DOHH2 (cell line): ENCODE measurements at regions not wholly inside any gene's neighbourhood (a gene's known extent, or its start where the extent isn't known, plus 50 kb on each side); places are given as distances from the start of the nearest gene placed in this dataset.

Source experiments
- H3F3A ChIP-seq: fragments of 200-600 bp; sonication (generic), shearing (Covaris generic); 2 replicates; pipeline ENCODE4 v1.6.0; 2016; ENCODE audit warnings: antibody characterized with exemption, mild to moderate bottlenecking; ENCODE audit not compliant: control insufficient read depth, insufficient read depth
- H3K27ac ChIP-seq: fragments of 200-600 bp; sonication (generic); 2 replicates; pipeline ENCODE4 v1.5.1; 2014; ENCODE audit warnings: low read depth, mild to moderate bottlenecking, low read length, moderate library complexity
- H3K27me3 ChIP-seq: fragments of 200-600 bp; sonication (generic); 2 replicates; pipeline ENCODE4 v1.6.1; 2014; ENCODE audit warnings: mild to moderate bottlenecking, low read length, mixed read lengths; ENCODE audit not compliant: control insufficient read depth
- H3K36me3 ChIP-seq: fragments of 200-600 bp; sonication (generic); 2 replicates; pipeline ENCODE4 v1.6.1; 2014; ENCODE audit warnings: mild to moderate bottlenecking, low read length, moderate library complexity, mixed read lengths; ENCODE audit not compliant: control insufficient read depth
- H3K4me1 ChIP-seq: fragments of 200-600 bp; sonication (generic); 2 replicates; pipeline ENCODE4 v1.6.1; 2014; ENCODE audit warnings: mild to moderate bottlenecking, low read length, mixed read lengths; ENCODE audit not compliant: control insufficient read depth
- H3K4me2 ChIP-seq: fragments of 200-600 bp; sonication (generic); 2 replicates; pipeline ENCODE4 v1.6.0; 2014; ENCODE audit warnings: mild to moderate bottlenecking, low read length, moderate library complexity
- H3K4me3 ChIP-seq: fragments of 200-600 bp; sonication (generic); 2 replicates; pipeline ENCODE4 v1.5.1; 2014; ENCODE audit warnings: mild to moderate bottlenecking, low read length, mixed read lengths
- H3K79me2 ChIP-seq: fragments of 200-600 bp; sonication (generic); 2 replicates; pipeline ENCODE4 v1.6.1; 2014; ENCODE audit warnings: mild to moderate bottlenecking, low read length, mixed read lengths; ENCODE audit not compliant: control insufficient read depth
- H3K9me2 ChIP-seq: fragments of 200-600 bp; sonication (generic); replicated peaks from 2 replicates; pipeline ENCODE4 v1.6.1; 2014; ENCODE audit warnings: mild to moderate bottlenecking, low read length, mixed read lengths; ENCODE audit not compliant: control insufficient read depth
- H3K9me3 ChIP-seq: fragments of 200-600 bp; sonication (generic); 2 replicates; pipeline ENCODE4 v1.6.1; 2014; ENCODE audit warnings: antibody characterized with exemption, low read length, mixed read lengths; ENCODE audit not compliant: control insufficient read depth, insufficient read depth
- H4K20me1 ChIP-seq: fragments of 200-600 bp; sonication (generic); 2 replicates; pipeline ENCODE4 v1.6.0; 2014; ENCODE audit warnings: low read depth, mild to moderate bottlenecking, antibody characterized with exemption, low read length, moderate library complexity; ENCODE audit not compliant: control insufficient read depth, insufficient read depth
- CTCF ChIP-seq: fragments of 200-600 bp; sonication (generic); IDR thresholded peaks from one replicate; pipeline ENCODE4 v1.5.1; 2014; ENCODE audit warnings: antibody characterized with exemption, mild to moderate bottlenecking, low read depth, low read length; ENCODE audit not compliant: poor library complexity, severe bottlenecking
- EZH2phosphoT487 ChIP-seq: fragments of 200-600 bp; sonication (generic); IDR thresholded peaks from 2 replicates; pipeline ENCODE4 v1.6.1; 2017; ENCODE audit warnings: borderline replicate concordance, mild to moderate bottlenecking, antibody characterized with exemption, low read length, moderate library complexity, mixed read lengths

DNA sequence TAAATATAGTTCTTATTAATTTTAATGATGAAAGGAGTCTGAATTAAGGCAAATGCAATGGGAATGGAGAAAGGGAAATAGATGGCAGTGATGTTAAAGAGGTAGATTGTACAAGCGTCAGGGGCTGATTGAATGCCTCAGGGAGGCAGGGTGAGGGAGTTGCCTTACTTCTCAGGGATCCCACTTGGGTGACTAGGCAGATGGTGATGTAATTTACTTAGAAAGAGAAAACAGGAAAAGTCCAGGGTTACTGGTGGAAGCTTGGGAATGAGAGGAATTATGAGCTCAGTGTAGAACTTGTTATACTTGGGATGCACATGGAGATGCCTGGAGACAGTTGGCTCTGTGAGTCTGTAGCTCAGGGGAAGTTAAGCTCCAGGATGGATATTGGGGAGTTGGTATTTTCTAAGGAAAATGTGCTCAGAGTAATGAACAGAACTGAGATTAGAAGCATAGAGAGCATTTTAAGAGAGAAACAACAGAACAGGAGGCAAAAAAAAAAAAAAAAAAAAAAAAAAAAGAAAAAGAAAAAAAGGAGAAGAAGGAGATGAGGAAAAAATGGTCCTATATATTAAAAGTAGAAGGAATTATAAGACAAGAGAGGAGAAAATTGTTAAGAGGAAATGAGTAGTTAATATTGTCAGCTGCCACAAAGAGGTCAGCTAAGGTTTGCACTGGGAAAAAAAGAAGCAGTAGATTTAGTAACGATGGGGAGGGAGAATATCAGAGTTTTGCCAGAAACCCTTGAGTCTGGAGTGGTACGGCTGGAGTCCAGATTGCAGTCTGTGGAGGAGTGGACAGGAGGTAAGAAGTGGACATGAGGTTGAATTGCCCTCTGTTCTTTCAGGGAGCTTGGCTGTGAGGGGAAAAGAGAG is 88.0 kb upstream of the ELL2 start:
- TF ChIP-seq EZH2phosphoT487 = no peak
- TF ChIP-seq CTCF = no peak
- Histone ChIP-seq H3K4me1 (no peaks in the 10 kb centered on the region), H3K4me3 (no peak overlapping the region), H3K27me3 (no peaks in the 10 kb centered on the region), H3F3A (no peaks in the 10 kb centered on the region), H3K36me3 (no peaks in the 10 kb centered on the region), H3K79me2 (no peaks in the 10 kb centered on the region), H3K27ac (no peak overlapping the region), H3K9me3 (no peaks in the 10 kb centered on the region), H3K4me2 (no peak overlapping the region), H4K20me1 (no peaks in the 10 kb centered on the region), H3K9me2 (no peaks in the 10 kb centered on the region)

DNA sequence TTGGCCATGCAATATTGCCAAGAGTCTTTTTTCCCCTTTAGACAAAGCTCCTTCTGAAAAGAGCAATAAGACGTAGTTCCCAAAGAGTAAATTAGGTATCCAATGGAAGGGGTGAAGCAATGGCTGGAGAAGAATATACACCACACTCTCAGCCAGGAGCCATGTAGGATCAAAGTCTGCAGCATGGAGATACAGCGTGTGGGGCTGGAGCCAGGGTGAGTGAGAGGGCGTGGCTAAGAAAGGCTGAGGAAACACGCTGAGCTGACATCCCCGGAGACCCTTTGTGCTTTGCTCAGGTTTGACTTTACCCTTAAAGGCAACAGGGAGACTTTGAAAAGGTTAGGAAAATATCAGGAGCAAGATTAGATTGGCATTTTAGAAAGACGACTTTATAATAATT is 87.1 kb upstream of the ELL2 start:
- no peak overlapping the region for H3K4me3 ChIP-seq
- no peaks in the 10 kb centered on the region for H3F3A ChIP-seq
- no peaks in the 10 kb centered on the region for H3K9me2 ChIP-seq
- no peak overlapping the region for H3K4me2 ChIP-seq
- no peaks in the 10 kb centered on the region for H3K36me3 ChIP-seq
- no peaks in the 10 kb centered on the region for H3K27me3 ChIP-seq
- no peaks in the 10 kb centered on the region for H3K9me3 ChIP-seq
- no peaks in the 10 kb centered on the region for H4K20me1 ChIP-seq
- H3K27ac ChIP-seq = no peak overlapping the region
- no peaks in the 10 kb centered on the region for H3K4me1 ChIP-seq
- TF ChIP-seq EZH2phosphoT487 (no peak), CTCF (no peak)
- no peaks in the 10 kb centered on the region for H3K79me2 ChIP-seq

DNA sequence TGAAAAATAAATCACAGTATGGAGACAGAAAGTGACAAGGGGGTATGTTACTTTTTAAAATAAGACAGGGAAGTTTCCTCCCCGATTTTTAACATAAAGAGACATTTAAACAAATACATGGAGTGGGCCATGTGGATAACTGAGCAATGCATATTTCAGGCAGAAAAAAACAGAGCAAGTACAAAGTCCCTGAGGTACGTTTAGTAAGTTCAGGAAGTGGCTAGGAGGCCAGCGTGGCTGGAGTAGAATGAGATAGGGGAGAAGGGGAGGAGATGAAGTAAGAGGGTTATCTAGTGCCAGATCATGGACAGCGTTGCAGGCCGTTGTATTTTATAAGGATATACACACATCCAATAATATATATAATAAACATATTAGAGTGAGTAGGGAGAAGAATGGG is 84.2 kb upstream of the ELL2 start:
- no peak overlapping the region for H3K4me2 ChIP-seq
- no peaks in the 10 kb centered on the region for H3K9me2 ChIP-seq
- H3F3A ChIP-seq = no peaks in the 10 kb centered on the region
- H3K79me2 ChIP-seq = no peaks in the 10 kb centered on the region
- no peak overlapping the region for H3K4me3 ChIP-seq
- H3K9me3 ChIP-seq = no peaks in the 10 kb centered on the region
- H4K20me1 ChIP-seq = no peaks in the 10 kb centered on the region
- no peaks in the 10 kb centered on the region for H3K36me3 ChIP-seq
- H3K27me3 ChIP-seq = no peaks in the 10 kb centered on the region
- no peak for TF ChIP-seq EZH2phosphoT487
- TF ChIP-seq CTCF = no peak
- no peaks in the 10 kb centered on the region for H3K4me1 ChIP-seq
- no peak overlapping the region for H3K27ac ChIP-seq
